ENCODE measurements at regions not wholly inside any gene's neighbourhood (a gene's known extent, or its start where the extent isn't known, plus 50 kb on each side); places are given as distances from the start of the nearest gene placed in this dataset.

DNA sequence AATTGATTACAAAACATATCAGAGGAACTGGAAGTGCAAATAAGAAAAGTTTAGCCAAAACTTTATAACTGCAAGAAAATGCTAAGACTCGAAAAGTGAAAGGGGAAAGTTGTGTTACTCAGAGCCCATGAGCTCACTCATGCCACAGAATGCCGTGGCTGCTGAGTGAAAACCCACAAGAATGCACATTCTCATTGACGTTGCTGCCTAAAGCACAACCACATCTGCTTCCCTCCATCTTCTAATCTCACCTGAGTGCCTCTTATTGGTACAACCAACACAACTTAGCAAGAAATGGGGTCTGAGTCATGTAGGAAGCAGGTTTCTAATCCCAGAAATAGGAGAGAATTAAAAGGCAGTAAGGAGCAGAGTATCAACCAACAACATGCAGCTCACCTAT, 259.7 kb downstream of the LNPK start:
- 17% methylated on average over 3 of the region's 3 CpGs for WGBS (ENCODE audit: missing lambda C conversion rate)
- FAIRE-seq: no peak
- TF ChIP-seq MAFK (IDR thresholded peaks at IDR 0.05; ENCODE audit: partially characterized antibody) (no peak), BCL3 (IDR thresholded peaks at IDR 0.05) (no peak), TFCP2L1 (CRISPR knock-in tag; IDR thresholded peaks at IDR 0.05) (no peak), RFX5 (IDR thresholded peaks at IDR 0.05) (no peak), TP53 (CRISPR knock-in tag; IDR thresholded peaks at IDR 0.05) (no peak), RNF2 (IDR thresholded peaks at IDR 0.05; ENCODE audit: borderline replicate concordance, low read depth) (no peak), HEYL (CRISPR knock-in tag; IDR thresholded peaks at IDR 0.05) (no peak), HOXA7 (CRISPR knock-in tag; IDR thresholded peaks at IDR 0.05) (no peak), RCOR1 (IDR thresholded peaks at IDR 0.05; ENCODE audit: low read depth, low read length) (no peak), EHMT2 (IDR thresholded peaks at IDR 0.05; ENCODE audit: low read depth) (no peak), POLR2AphosphoS2 (conservative IDR thresholded peaks at IDR 0.05; ENCODE audit: low read length) (no peak), FOSL2 (IDR thresholded peaks at IDR 0.05) (no peak), FOSL2 (CRISPR knock-in tag; IDR thresholded peaks at IDR 0.05) (no peak), ZNF302 (CRISPR knock-in tag; IDR thresholded peaks at IDR 0.05) (no peak), HOXB5 (CRISPR knock-in tag; IDR thresholded peaks at IDR 0.05) (no peak), HMGXB4 (CRISPR knock-in tag; IDR thresholded peaks at IDR 0.05; ENCODE audit: borderline replicate concordance) (no peak), KDM5A (IDR thresholded peaks at IDR 0.05) (no peak), E2F6 (IDR thresholded peaks at IDR 0.05; ENCODE audit: borderline replicate concordance, low read depth) (no peak)
- TF ChIP-seq, protein P1, sequence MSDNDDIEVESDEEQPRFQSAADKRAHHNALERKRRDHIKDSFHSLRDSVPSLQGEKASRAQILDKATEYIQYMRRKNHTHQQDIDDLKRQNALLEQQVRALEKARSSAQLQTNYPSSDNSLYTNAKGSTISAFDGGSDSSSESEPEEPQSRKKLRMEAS (IDR thresholded peaks at IDR 0.05): no peak
- TF ChIP-seq, protein P2, sequence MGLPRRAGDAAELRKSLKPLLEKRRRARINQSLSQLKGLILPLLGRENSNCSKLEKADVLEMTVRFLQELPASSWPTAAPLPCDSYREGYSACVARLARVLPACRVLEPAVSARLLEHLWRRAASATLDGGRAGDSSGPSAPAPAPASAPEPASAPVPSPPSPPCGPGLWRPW (IDR thresholded peaks at IDR 0.05): no peak
- Histone ChIP-seq H3K4me1 (no peaks in the 10 kb centered on the region), H3K4me3 (no peak overlapping the region), H3K4me2 (no peak overlapping the region), H3K9me3 (no peaks in the 10 kb centered on the region), H3K27ac (no peak overlapping the region)
- no peak for ATAC-seq
- POLR2A ChIA-PET: no interaction called here
- DNase-seq (ENCODE audit: low read depth in 1 of 2, low spot score in 1 of 2): no peak
- CTCF ChIA-PET: no interaction called here

DNA sequence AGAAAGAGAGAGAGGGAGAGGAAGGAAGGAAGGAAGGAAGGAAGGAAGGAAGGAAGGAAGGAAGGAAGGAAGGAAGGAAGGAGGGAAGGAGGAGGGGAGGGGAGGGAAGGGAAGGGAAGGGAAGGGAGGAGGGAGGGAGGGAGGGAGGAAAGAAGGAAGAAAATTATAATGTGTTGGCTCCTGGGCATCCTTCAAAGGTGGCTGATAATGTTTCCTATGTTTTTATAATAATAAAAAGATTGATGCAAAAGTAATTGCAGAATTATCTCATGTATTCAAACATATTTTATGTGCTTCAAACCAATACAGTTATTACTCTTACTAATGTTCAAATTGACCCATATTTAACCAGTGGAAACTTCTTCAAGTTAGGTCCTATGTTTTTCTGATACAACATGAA, 260.9 kb downstream of the LNPK start:
- H3K9me3 ChIP-seq: no peaks in the 10 kb centered on the region
- DNase-seq (ENCODE audit: low read depth in 1 of 2, low spot score in 1 of 2) (no peak), ATAC-seq (no peak), FAIRE-seq (no peak)
- no peaks in the 10 kb centered on the region for H3K4me1 ChIP-seq
- H3K27ac ChIP-seq: no peak overlapping the region
- no peak overlapping the region for H3K4me2 ChIP-seq
- no peak overlapping the region for H3K4me3 ChIP-seq
- CTCF ChIA-PET: no interaction called here
- POLR2A ChIA-PET: no interaction called here
- TF ChIP-seq GATA3 (IDR thresholded peaks at IDR 0.05; ENCODE audit: borderline replicate concordance) (no peak), E2F6 (IDR thresholded peaks at IDR 0.05; ENCODE audit: borderline replicate concordance, low read depth) (no peak), RNF2 (IDR thresholded peaks at IDR 0.05; ENCODE audit: borderline replicate concordance, low read depth) (no peak), KDM5A (IDR thresholded peaks at IDR 0.05) (no peak), EHF (CRISPR knock-in tag; IDR thresholded peaks at IDR 0.05) (no peak), TFCP2L1 (CRISPR knock-in tag; IDR thresholded peaks at IDR 0.05) (no peak), BHLHE40 (IDR thresholded peaks at IDR 0.05; ENCODE audit: low read depth, low read length) (no peak), CEBPB (IDR thresholded peaks at IDR 0.05) (no peak), MYC (IDR thresholded peaks at IDR 0.05; ENCODE audit: borderline replicate concordance, low read length) (no peak), RCOR1 (IDR thresholded peaks at IDR 0.05; ENCODE audit: low read depth, low read length) (no peak), ESRRA (IDR thresholded peaks at IDR 0.05; ENCODE audit: borderline replicate concordance, low read length) (no peak), POLR2A (IDR thresholded peaks at IDR 0.05; ENCODE audit: low read length) (no peak)
- TF ChIP-seq, protein P3, sequence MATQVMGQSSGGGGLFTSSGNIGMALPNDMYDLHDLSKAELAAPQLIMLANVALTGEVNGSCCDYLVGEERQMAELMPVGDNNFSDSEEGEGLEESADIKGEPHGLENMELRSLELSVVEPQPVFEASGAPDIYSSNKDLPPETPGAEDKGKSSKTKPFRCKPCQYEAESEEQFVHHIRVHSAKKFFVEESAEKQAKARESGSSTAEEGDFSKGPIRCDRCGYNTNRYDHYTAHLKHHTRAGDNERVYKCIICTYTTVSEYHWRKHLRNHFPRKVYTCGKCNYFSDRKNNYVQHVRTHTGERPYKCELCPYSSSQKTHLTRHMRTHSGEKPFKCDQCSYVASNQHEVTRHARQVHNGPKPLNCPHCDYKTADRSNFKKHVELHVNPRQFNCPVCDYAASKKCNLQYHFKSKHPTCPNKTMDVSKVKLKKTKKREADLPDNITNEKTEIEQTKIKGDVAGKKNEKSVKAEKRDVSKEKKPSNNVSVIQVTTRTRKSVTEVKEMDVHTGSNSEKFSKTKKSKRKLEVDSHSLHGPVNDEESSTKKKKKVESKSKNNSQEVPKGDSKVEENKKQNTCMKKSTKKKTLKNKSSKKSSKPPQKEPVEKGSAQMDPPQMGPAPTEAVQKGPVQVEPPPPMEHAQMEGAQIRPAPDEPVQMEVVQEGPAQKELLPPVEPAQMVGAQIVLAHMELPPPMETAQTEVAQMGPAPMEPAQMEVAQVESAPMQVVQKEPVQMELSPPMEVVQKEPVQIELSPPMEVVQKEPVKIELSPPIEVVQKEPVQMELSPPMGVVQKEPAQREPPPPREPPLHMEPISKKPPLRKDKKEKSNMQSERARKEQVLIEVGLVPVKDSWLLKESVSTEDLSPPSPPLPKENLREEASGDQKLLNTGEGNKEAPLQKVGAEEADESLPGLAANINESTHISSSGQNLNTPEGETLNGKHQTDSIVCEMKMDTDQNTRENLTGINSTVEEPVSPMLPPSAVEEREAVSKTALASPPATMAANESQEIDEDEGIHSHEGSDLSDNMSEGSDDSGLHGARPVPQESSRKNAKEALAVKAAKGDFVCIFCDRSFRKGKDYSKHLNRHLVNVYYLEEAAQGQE (IDR thresholded peaks at IDR 0.05): no peak
- TF ChIP-seq, protein P4, sequence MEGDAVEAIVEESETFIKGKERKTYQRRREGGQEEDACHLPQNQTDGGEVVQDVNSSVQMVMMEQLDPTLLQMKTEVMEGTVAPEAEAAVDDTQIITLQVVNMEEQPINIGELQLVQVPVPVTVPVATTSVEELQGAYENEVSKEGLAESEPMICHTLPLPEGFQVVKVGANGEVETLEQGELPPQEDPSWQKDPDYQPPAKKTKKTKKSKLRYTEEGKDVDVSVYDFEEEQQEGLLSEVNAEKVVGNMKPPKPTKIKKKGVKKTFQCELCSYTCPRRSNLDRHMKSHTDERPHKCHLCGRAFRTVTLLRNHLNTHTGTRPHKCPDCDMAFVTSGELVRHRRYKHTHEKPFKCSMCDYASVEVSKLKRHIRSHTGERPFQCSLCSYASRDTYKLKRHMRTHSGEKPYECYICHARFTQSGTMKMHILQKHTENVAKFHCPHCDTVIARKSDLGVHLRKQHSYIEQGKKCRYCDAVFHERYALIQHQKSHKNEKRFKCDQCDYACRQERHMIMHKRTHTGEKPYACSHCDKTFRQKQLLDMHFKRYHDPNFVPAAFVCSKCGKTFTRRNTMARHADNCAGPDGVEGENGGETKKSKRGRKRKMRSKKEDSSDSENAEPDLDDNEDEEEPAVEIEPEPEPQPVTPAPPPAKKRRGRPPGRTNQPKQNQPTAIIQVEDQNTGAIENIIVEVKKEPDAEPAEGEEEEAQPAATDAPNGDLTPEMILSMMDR (IDR thresholded peaks at IDR 0.05): no peak
- TF ChIP-seq, protein P2 (IDR thresholded peaks at IDR 0.05): no peak
